GM23338 (cell line): ENCODE measurements at regions not wholly inside any gene's neighbourhood (a gene's known extent, or its start where the extent isn't known, plus 50 kb on each side); places are given as distances from the start of the nearest gene placed in this dataset.
A peak's percentile ranks its signal among the peaks of the same experiment; 100 is the strongest.

Experiments
- ATAC-seq: fragments of 200-7000 bp; cut with Tn5 transposase; 3 replicates; pipeline ENCODE4 v1.9.1; 2020
- DNase-seq: peaks from one replicate; pipeline ENCODE4 v3.0.0-alpha.2; 2015; ENCODE audit warnings: low spot score
- H2AFZ ChIP-seq: fragments of 200-600 bp; sonication (generic); 2 replicates; pipeline ENCODE4 v1.8.0; 2016; ENCODE audit warnings: antibody characterized with exemption, mild to moderate bottlenecking, moderate library complexity
- H3F3A ChIP-seq: fragments of 200-600 bp; sonication (generic); replicated peaks from 2 replicates; pipeline ENCODE4 v1.8.0; 2017; ENCODE audit warnings: antibody characterized with exemption, mixed run types, low read depth
- H3K27ac ChIP-seq: fragments of 200-600 bp; sonication (generic); 2 replicates; pipeline ENCODE4 v1.6.1; 2016; ENCODE audit warnings: low read depth
- H3K27me3 ChIP-seq: fragments of 200-600 bp; sonication (generic); 2 replicates; pipeline ENCODE4 v1.8.0; 2016; ENCODE audit warnings: mild to moderate bottlenecking, mixed run types, moderate library complexity; ENCODE audit not compliant: insufficient read depth
- H3K36me3 ChIP-seq: fragments of 200-600 bp; sonication (generic); 2 replicates; pipeline ENCODE4 v1.8.0; 2016; ENCODE audit warnings: mild to moderate bottlenecking; ENCODE audit not compliant: insufficient read depth
- H3K4me1 ChIP-seq: fragments of 200-600 bp; sonication (generic); 2 replicates; pipeline ENCODE4 v1.8.0; 2016; ENCODE audit warnings: mild to moderate bottlenecking, moderate library complexity; ENCODE audit not compliant: insufficient read depth
- H3K4me2 ChIP-seq: fragments of 200-600 bp; sonication (generic); 2 replicates; pipeline ENCODE4 v1.7.1; 2017; ENCODE audit warnings: mixed run types
- H3K4me3 ChIP-seq: fragments of 200-600 bp; sonication (generic); 2 replicates; pipeline ENCODE4 v1.6.1; 2016; ENCODE audit warnings: mixed run types
- H3K79me2 ChIP-seq: fragments of 200-600 bp; sonication (generic); replicated peaks from 2 replicates; pipeline ENCODE4 v1.8.0; 2017; ENCODE audit warnings: mild to moderate bottlenecking; ENCODE audit not compliant: insufficient read depth
- H3K9me2 ChIP-seq: fragments of 200-600 bp; sonication (generic); 2 replicates; pipeline ENCODE4 v1.8.0; 2017; ENCODE audit not compliant: insufficient read depth
- H4K20me1 ChIP-seq: fragments of 200-600 bp; sonication (generic); replicated peaks from 2 replicates; pipeline ENCODE4 v1.8.0; 2017; ENCODE audit warnings: mild to moderate bottlenecking; ENCODE audit not compliant: insufficient read depth
- H3K27ac Mint-ChIP-seq: 2 replicates; pipeline ENCODE4 v1.8.0; 2020; ENCODE audit warnings: inconsistent platforms, mild to moderate bottlenecking, moderate library complexity, mixed read lengths
- H3K27me3 Mint-ChIP-seq: 3 replicates; pipeline ENCODE4 v1.8.0; 2022; ENCODE audit warnings: low read depth, mild to moderate bottlenecking, moderate library complexity, mixed read lengths, inconsistent platforms; ENCODE audit not compliant: insufficient read depth, poor library complexity
- H3K36me3 Mint-ChIP-seq: 3 replicates; pipeline ENCODE4 v1.8.0; 2021; ENCODE audit warnings: low read depth, mild to moderate bottlenecking, inconsistent platforms, moderate library complexity, mixed read lengths
- H3K4me1 Mint-ChIP-seq: 3 replicates; pipeline ENCODE4 v1.8.0; 2020; ENCODE audit warnings: mild to moderate bottlenecking, inconsistent platforms, mixed read lengths
- H3K4me3 Mint-ChIP-seq: 3 replicates; pipeline ENCODE4 v1.8.0; 2021; ENCODE audit warnings: moderate library complexity, mild to moderate bottlenecking, inconsistent platforms, mixed read lengths
- H3K9me3 Mint-ChIP-seq: 3 replicates; pipeline ENCODE4 v1.8.0; 2020; ENCODE audit warnings: moderate library complexity, mild to moderate bottlenecking, inconsistent platforms, mixed read lengths
- CREB1 ChIP-seq: fragments of 250-450 bp; sonication (Bioruptor Pico); IDR thresholded peaks from 2 replicates; pipeline ENCODE4 v1.5.0; 2020; ENCODE audit warnings: low read depth, mild to moderate bottlenecking, moderate library complexity
- CTCF ChIP-seq, 2 experiments: fragments of 200-600 bp in 1 of 2; sonication (generic) in 1 of 2; conservative IDR thresholded peaks; 2 replicates each; pipeline versions ENCODE4 v1.5.1 to v1.6.1; 2016 to 2017; ENCODE audit warnings: antibody characterized with exemption in 2 of 2, low read depth in 2 of 2, mild to moderate bottlenecking in 2 of 2, moderate library complexity in 1 of 2
- EZH2 ChIP-seq: fragments of 200-600 bp; sonication (generic); IDR thresholded peaks from one replicate; pipeline ENCODE4 v1.8.0; 2017; ENCODE audit warnings: antibody characterized with exemption, mild to moderate bottlenecking, low read depth; ENCODE audit not compliant: unreplicated experiment
- EZH2phosphoT487 ChIP-seq: fragments of 200-600 bp; sonication (generic); IDR thresholded peaks from one replicate; pipeline ENCODE4 v1.8.1; 2018; ENCODE audit warnings: antibody characterized with exemption; ENCODE audit not compliant: unreplicated experiment
- NANOG ChIP-seq: IDR thresholded peaks from 2 replicates; pipeline ENCODE4 v1.6.1; 2016; ENCODE audit warnings: antibody characterized with exemption, borderline replicate concordance
- POLR2AphosphoS5 ChIP-seq: IDR thresholded peaks from 2 replicates; pipeline ENCODE4 v1.6.1; 2016; ENCODE audit warnings: antibody characterized with exemption, low read depth
- REST ChIP-seq: IDR thresholded peaks from one replicate; pipeline ENCODE4 v1.6.1; 2018; ENCODE audit warnings: antibody characterized with exemption; ENCODE audit not compliant: unreplicated experiment
- ZNF114 ChIP-seq: fragments of 250-450 bp; sonication (Bioruptor Pico); IDR thresholded peaks from 2 replicates; pipeline ENCODE4 v1.5.0; 2020; ENCODE audit warnings: mild to moderate bottlenecking, moderate library complexity
- ZNF331 ChIP-seq: fragments of 250-450 bp; sonication (Bioruptor Pico); IDR thresholded peaks from 2 replicates; pipeline ENCODE4 v1.5.0; 2020; ENCODE audit warnings: low read depth, mild to moderate bottlenecking, moderate library complexity
- ZNF462 ChIP-seq: fragments of 250-450 bp; sonication (Bioruptor Pico); IDR thresholded peaks from 2 replicates; pipeline ENCODE4 v1.5.0; 2020; ENCODE audit warnings: mild to moderate bottlenecking, moderate library complexity

- TF ChIP-seq ZNF462 (CRISPR knock-in tag) (no peak), EZH2phosphoT487 (no peak)
These were observed 81.3 kb upstream of the KYNU start (continued) for GRCh38 chr2:142796161-142796560.

GRCh38 chr2:142794850-142795249 lies 82.6 kb upstream of the KYNU start:
- H3K36me3 Mint-ChIP-seq = no peaks in the 10 kb centered on the region
- Histone ChIP-seq H3K79me2 (no peaks in the 10 kb centered on the region), H2AFZ (peak overlapping the region; percentile 29; the same call in 1 of the 2 replicates), H4K20me1 (no peaks in the 10 kb centered on the region), H3K36me3 (no peaks in the 10 kb centered on the region), H3K4me1 (peaks cover 7% of the 10 kb centered on the region; the same call in 1 of the 2 replicates), H3K27me3 (no peaks in the 10 kb centered on the region), H3K27ac (no peak overlapping the region), H3F3A (no peaks in the 10 kb centered on the region), H3K4me3 (no peak overlapping the region), H3K9me2 (no peaks in the 10 kb centered on the region; the same call in 1 of the 2 replicates), H3K4me2 (no peak overlapping the region)
- no peaks in the 10 kb centered on the region for H3K27me3 Mint-ChIP-seq
- H3K27ac Mint-ChIP-seq = no peak overlapping the region
- DNase-seq = no peak
- peaks cover 5% of the 10 kb centered on the region; the same call in 2 of the 3 replicates for H3K4me1 Mint-ChIP-seq
- no peaks in the 10 kb centered on the region for H3K9me3 Mint-ChIP-seq
- no peak overlapping the region for H3K4me3 Mint-ChIP-seq
- no peak for ATAC-seq
- TF ChIP-seq CTCF (conservative IDR thresholded peaks at IDR 0.05; ENCODE audit: low read depth in 2 of 2) (no peak), REST (no peak), ZNF331 (CRISPR knock-in tag) (no peak), NANOG (no peak), ZNF114 (CRISPR knock-in tag) (no peak), POLR2AphosphoS5 (no peak), CREB1 (no peak), EZH2phosphoT487 (no peak), EZH2 (no peak)
